GM23248 (cell line): ENCODE measurements at regions not wholly inside any gene's neighbourhood (a gene's known extent, or its start where the extent isn't known, plus 50 kb on each side); places are given as distances from the start of the nearest gene placed in this dataset.

Experiments used
- EZH2 ChIP-seq: fragments of 200-600 bp; sonication (generic); IDR thresholded peaks from 2 replicates; pipeline ENCODE4 v1.6.1; 2018; ENCODE audit warnings: antibody characterized with exemption, mild to moderate bottlenecking; ENCODE audit not compliant: insufficient read depth, poor library complexity, severe bottlenecking
- EZH2phosphoT487 ChIP-seq: fragments of 200-600 bp; sonication (generic); IDR thresholded peaks from 2 replicates; pipeline ENCODE4 v1.6.1; 2018; ENCODE audit warnings: antibody characterized with exemption, moderate library complexity, mild to moderate bottlenecking, low read depth; ENCODE audit not compliant: insufficient read depth

- TF ChIP-seq EZH2phosphoT487 (no peak), EZH2 (no peak)
Observed at GRCh38 chr1:29516063-29516820, 279.9 kb downstream of the PTPRU start.
